ENCODE measurements at regions not wholly inside any gene's neighbourhood (a gene's known extent, or its start where the extent isn't known, plus 50 kb on each side); places are given as distances from the start of the nearest gene placed in this dataset.

- DNase-seq (ENCODE audit: low read depth, low spot score) (no peak), FAIRE-seq (no peak)
- no peak overlapping the region for H3K27ac ChIP-seq (ENCODE audit: control insufficient read depth, insufficient read depth, low read length)
- no peaks in the 10 kb centered on the region for H3K79me2 ChIP-seq (ENCODE audit: control insufficient read depth, insufficient read depth, low read length)
- no peaks in the 10 kb centered on the region for H3K4me1 ChIP-seq (ENCODE audit: control insufficient read depth, extremely low read depth, insufficient read depth, low read length)
- H3K36me3 ChIP-seq (ENCODE audit: control insufficient read depth in 2 of 2, extremely low read depth in 1 of 2, insufficient read depth in 2 of 2, low read length in 2 of 2): no peaks in the 10 kb centered on the region
- no peaks in the 10 kb centered on the region for H3K9me3 ChIP-seq (ENCODE audit: control insufficient read depth, low read depth, low read length)
- H3K4me2 ChIP-seq (ENCODE audit: control insufficient read depth, extremely low read depth, insufficient read depth, low read depth, low read length): no peak overlapping the region
- no peaks in the 10 kb centered on the region for H3K9me1 ChIP-seq (ENCODE audit: control insufficient read depth, extremely low read depth, insufficient read depth, low read length)
- no peak overlapping the region for H3K9ac ChIP-seq (ENCODE audit: control insufficient read depth, extremely low read depth, insufficient read depth, low read length)
- no peak overlapping the region for H3K4me3 ChIP-seq (ENCODE audit: control insufficient read depth in 2 of 3, extremely low read depth in 1 of 3, insufficient read depth in 2 of 3, low read depth in 1 of 3, low read length in 3 of 3)
- TF ChIP-seq CTCF (optimal IDR thresholded peaks at IDR 0.05 in 1 of 3, IDR thresholded peaks at IDR 0.05 in 1 of 3, conservative IDR thresholded peaks at IDR 0.05 in 1 of 3; ENCODE audit: extremely low read depth in 1 of 3, insufficient read depth in 2 of 3, low read length in 3 of 3) (no peak), EZH2 (IDR thresholded peaks at IDR 0.05; ENCODE audit: low read length) (no peak)
- H2AFZ ChIP-seq (ENCODE audit: control insufficient read depth, low read length): no peak overlapping the region
- H3K27me3 ChIP-seq (ENCODE audit: control insufficient read depth, extremely low read depth, insufficient read depth, low read length): no peaks in the 10 kb centered on the region
- no peaks in the 10 kb centered on the region for H4K20me1 ChIP-seq (ENCODE audit: control insufficient read depth, extremely low read depth, insufficient read depth, low read length)
- dilution Hi-C loops (cut with MboI; ENCODE audit: extremely low pct_ligation_motif_present, low sequenced_read_pairs): no loop called here
These were observed 675.0 kb downstream of the STPG2 start for GRCh38 chr4:97468272-97468671.

- no peak for DNase-seq (ENCODE audit: low read depth, low spot score)
- Histone ChIP-seq H3K27ac (ENCODE audit: control insufficient read depth, insufficient read depth, low read length) (no peak overlapping the region), H3K4me1 (ENCODE audit: control insufficient read depth, extremely low read depth, insufficient read depth, low read length) (no peaks in the 10 kb centered on the region), H3K9me1 (ENCODE audit: control insufficient read depth, extremely low read depth, insufficient read depth, low read length) (no peaks in the 10 kb centered on the region), H3K9ac (ENCODE audit: control insufficient read depth, extremely low read depth, insufficient read depth, low read length) (no peak overlapping the region), H3K9me3 (ENCODE audit: control insufficient read depth, low read depth, low read length) (no peaks in the 10 kb centered on the region), H3K4me3 (ENCODE audit: control insufficient read depth in 2 of 3, extremely low read depth in 1 of 3, insufficient read depth in 2 of 3, low read depth in 1 of 3, low read length in 3 of 3) (no peak overlapping the region), H3K27me3 (ENCODE audit: control insufficient read depth, extremely low read depth, insufficient read depth, low read length) (no peaks in the 10 kb centered on the region), H3K4me2 (ENCODE audit: control insufficient read depth, extremely low read depth, insufficient read depth, low read depth, low read length) (no peak overlapping the region), H2AFZ (ENCODE audit: control insufficient read depth, low read length) (no peak overlapping the region), H3K36me3 (ENCODE audit: control insufficient read depth in 2 of 2, extremely low read depth in 1 of 2, insufficient read depth in 2 of 2, low read length in 2 of 2) (no peaks in the 10 kb centered on the region), H3K79me2 (ENCODE audit: control insufficient read depth, insufficient read depth, low read length) (no peaks in the 10 kb centered on the region), H4K20me1 (ENCODE audit: control insufficient read depth, extremely low read depth, insufficient read depth, low read length) (no peaks in the 10 kb centered on the region)
- dilution Hi-C loops (cut with MboI; ENCODE audit: extremely low pct_ligation_motif_present, low sequenced_read_pairs): no loop called here
- TF ChIP-seq EZH2 (IDR thresholded peaks at IDR 0.05; ENCODE audit: low read length) (no peak), CTCF (optimal IDR thresholded peaks at IDR 0.05 in 1 of 3, IDR thresholded peaks at IDR 0.05 in 1 of 3, conservative IDR thresholded peaks at IDR 0.05 in 1 of 3; ENCODE audit: extremely low read depth in 1 of 3, insufficient read depth in 2 of 3, low read length in 3 of 3) (no peak)
- FAIRE-seq: no peak
These were observed 667.7 kb downstream of the STPG2 start for GRCh38 chr4:97475621-97476020.

All from keratinocyte (primary cell).